Breast epithelium (tissue), 4 donors: ENCODE measurements at regions not wholly inside any gene's neighbourhood (a gene's known extent, or its start where the extent isn't known, plus 50 kb on each side); places are given as distances from the start of the nearest gene placed in this dataset.

Source experiments
- DNase-seq, 2 donors: peaks; one replicate each; pipeline ENCODE4 v3.0.0-alpha.2; 2019; ENCODE audit warnings: low spot score in 2 of 2
- H3K27ac ChIP-seq, 2 donors: fragments of 200-600 bp; sonication (generic) in 1 of 2; one replicate each; pipeline ENCODE4 v1.5.1; 2016 to 2019; ENCODE audit warnings: mild to moderate bottlenecking in 1 of 2
- H3K27me3 ChIP-seq, 2 donors: fragments of 200-600 bp; sonication (generic) in 1 of 2; one replicate each; pipeline versions ENCODE4 v1.5.1 to v1.6.0; 2017 to 2019; ENCODE audit warnings: control low read depth in 1 of 2, mild to moderate bottlenecking in 1 of 2
- H3K36me3 ChIP-seq: fragments of 200-600 bp; one replicate; pipeline ENCODE4 v1.5.1; 2019
- H3K4me1 ChIP-seq, 2 donors: fragments of 200-600 bp; sonication (generic); one replicate each; pipeline ENCODE4 v1.5.1; 2016 to 2019; ENCODE audit warnings: control low read depth in 1 of 2
- H3K4me3 ChIP-seq, 3 donors: fragments of 200-600 bp; sonication (generic); 1 replicate in 2 of 3; 2 replicates in 1 of 3; pipeline ENCODE4 v1.5.1; 2016 to 2019; ENCODE audit warnings: mild to moderate bottlenecking in 3 of 3, moderate library complexity in 2 of 3
- H3K9me3 ChIP-seq, 2 donors: fragments of 200-600 bp; sonication (generic) in 1 of 2; one replicate each; pipeline ENCODE4 v1.5.1; 2016 to 2019; ENCODE audit warnings: control low read depth in 1 of 2
- POLR2A ChIP-seq: fragments of 450-650 bp; IDR thresholded peaks from one replicate; pipeline ENCODE4 v1.6.1; 2016; ENCODE audit warnings: antibody characterized with exemption, mild to moderate bottlenecking, moderate library complexity
- POLR2AphosphoS5 ChIP-seq, 3 donors: sonication (generic); formaldehyde crosslinking; IDR thresholded peaks; one replicate each; pipeline ENCODE4 v1.6.1; 2017; ENCODE audit warnings: antibody characterized with exemption in 3 of 3
- intact Hi-C: fragments of 100-400 bp; cut with DNase I; formaldehyde crosslinking; loops from one replicate; pipeline ENCODE4 v1.15.1; 2023; ENCODE audit warnings: low total_unique reads
- TF ChIP-seq, protein P1 (sequence below), 3 donors: fragments of 450-650 bp; IDR thresholded peaks; one replicate each; pipeline ENCODE4 v1.5.1; 2016 to 2017; ENCODE audit warnings: antibody characterized with exemption in 3 of 3, mild to moderate bottlenecking in 3 of 3, moderate library complexity in 3 of 3

DNA sequence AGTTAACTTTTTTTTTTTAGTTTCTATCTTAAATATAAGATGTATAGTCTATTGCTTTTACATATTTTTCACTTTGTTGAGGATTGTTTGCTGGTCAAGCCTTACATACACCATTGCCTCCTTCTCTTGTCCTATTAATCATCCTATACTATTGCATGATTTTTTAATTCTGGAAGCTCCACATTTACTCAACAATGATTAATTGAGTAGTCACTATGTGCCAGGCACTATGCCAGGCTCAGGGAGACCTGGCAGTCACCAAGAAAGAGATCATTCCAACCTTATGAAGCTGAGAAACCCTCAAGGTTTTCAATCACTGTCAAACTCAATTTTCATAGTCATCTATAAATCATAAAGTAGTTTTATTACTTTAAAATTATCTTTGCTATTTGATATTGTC is 626.2 kb downstream of the IGSF11 start:
- intact Hi-C loops: no loop called here
- H3K27me3 ChIP-seq: no peaks in the 10 kb centered on the region
- H3K36me3 ChIP-seq: no peaks in the 10 kb centered on the region
- H3K4me1 ChIP-seq: no peaks in the 10 kb centered on the region
- TF ChIP-seq POLR2A (no peak), POLR2AphosphoS5 (IDR thresholded peaks at IDR 0.05) (no peak)
- TF ChIP-seq, protein P1, sequence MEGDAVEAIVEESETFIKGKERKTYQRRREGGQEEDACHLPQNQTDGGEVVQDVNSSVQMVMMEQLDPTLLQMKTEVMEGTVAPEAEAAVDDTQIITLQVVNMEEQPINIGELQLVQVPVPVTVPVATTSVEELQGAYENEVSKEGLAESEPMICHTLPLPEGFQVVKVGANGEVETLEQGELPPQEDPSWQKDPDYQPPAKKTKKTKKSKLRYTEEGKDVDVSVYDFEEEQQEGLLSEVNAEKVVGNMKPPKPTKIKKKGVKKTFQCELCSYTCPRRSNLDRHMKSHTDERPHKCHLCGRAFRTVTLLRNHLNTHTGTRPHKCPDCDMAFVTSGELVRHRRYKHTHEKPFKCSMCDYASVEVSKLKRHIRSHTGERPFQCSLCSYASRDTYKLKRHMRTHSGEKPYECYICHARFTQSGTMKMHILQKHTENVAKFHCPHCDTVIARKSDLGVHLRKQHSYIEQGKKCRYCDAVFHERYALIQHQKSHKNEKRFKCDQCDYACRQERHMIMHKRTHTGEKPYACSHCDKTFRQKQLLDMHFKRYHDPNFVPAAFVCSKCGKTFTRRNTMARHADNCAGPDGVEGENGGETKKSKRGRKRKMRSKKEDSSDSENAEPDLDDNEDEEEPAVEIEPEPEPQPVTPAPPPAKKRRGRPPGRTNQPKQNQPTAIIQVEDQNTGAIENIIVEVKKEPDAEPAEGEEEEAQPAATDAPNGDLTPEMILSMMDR (IDR thresholded peaks at IDR 0.05): no peak
- H3K4me3 ChIP-seq: no peak overlapping the region
- no peak for DNase-seq
- no peak overlapping the region for H3K27ac ChIP-seq
- no peaks in the 10 kb centered on the region for H3K9me3 ChIP-seq

DNA sequence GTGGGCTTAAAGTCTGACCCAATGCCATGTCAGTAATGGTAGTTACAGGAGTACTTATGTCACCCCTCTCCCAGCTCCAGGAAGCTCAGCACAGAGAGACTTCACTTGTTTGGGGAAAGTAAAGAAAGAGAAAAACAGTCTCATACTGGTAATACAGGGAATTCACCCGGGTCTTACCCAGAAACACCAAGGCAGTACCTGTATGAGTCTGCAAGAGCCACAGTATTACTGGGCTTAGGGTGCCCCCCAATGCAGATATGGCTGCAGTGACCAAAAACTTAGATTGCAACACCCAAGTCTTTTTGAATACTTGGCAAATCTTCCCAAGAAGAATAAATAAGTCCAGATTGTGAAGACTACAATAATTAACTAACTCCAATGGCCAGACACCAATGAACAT is 622.1 kb downstream of the IGSF11 start:
- Histone ChIP-seq H3K27ac (no peak overlapping the region), H3K9me3 (peaks cover 0 to 7% of the 10 kb centered on the region in 2 donors), H3K36me3 (no peaks in the 10 kb centered on the region), H3K4me1 (no peaks in the 10 kb centered on the region), H3K4me3 (no peak overlapping the region), H3K27me3 (no peaks in the 10 kb centered on the region)
- TF ChIP-seq POLR2A (no peak), POLR2AphosphoS5 (IDR thresholded peaks at IDR 0.05) (no peak)
- TF ChIP-seq, protein P1 (IDR thresholded peaks at IDR 0.05): no peak
- DNase-seq: no peak
- intact Hi-C loops: loop anchor here (5.0 kb wide), 1 partner anchor 1025 kb away; no protein-coding TSS in a partner anchor

DNA sequence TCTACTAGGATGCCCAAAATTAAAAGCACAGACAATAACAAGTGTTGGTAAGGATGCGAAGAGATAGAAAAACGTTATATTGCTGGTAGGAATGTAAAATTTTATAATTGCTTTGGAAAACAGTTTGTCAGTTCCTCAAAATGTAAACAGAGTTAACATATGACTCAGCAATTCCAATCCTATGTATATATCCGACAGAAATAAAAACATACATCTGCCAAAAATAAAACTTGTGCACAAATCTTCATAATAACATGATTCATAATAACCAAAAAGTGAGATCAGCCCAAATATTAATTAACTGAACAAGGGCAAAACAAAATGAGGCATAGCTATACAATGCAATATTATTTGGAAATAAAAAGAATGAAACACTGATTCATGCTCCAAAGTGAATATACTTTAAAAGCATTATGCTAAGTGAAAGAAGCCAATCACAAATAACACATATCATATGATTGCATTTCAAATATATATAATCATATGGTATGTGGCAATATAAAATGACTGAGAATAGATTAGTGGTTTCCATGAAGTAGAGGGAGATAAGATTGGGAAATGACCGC is 609.3 kb downstream of the IGSF11 start:
- intact Hi-C loops: no loop called here
- H3K36me3 ChIP-seq: no peaks in the 10 kb centered on the region
- no peak overlapping the region for H3K4me3 ChIP-seq
- H3K27ac ChIP-seq: no peak overlapping the region
- H3K27me3 ChIP-seq: no peaks in the 10 kb centered on the region
- no peak for DNase-seq
- H3K4me1 ChIP-seq: no peaks in the 10 kb centered on the region
- TF ChIP-seq POLR2A: no peak
- no peak for TF ChIP-seq POLR2AphosphoS5 (IDR thresholded peaks at IDR 0.05)
- TF ChIP-seq, protein P1 (IDR thresholded peaks at IDR 0.05): no peak
- H3K9me3 ChIP-seq: no peaks in the 10 kb centered on the region

DNA sequence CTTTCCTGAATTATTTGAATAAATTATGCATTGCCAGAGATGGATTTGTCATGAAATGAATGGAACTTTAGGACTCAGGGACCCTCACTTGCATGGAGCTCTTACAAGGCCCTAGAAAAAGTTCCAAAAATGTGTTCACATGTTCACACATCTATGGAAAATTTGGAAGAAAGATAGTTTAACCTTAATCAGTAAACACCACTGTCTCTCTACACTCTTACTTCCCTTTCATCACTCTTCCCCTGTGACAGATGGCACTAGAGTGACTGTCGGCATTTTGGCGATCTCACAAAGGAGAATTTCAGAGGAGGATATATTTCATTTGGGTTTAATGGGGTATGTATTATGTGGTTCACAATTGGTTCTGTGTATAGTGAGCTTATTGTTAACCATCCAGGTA is 600.8 kb downstream of the IGSF11 start:
- Histone ChIP-seq H3K36me3 (no peaks in the 10 kb centered on the region), H3K27me3 (no peaks in the 10 kb centered on the region), H3K4me3 (no peak overlapping the region), H3K4me1 (no peaks in the 10 kb centered on the region), H3K27ac (no peak overlapping the region), H3K9me3 (no peaks in the 10 kb centered on the region)
- TF ChIP-seq, protein P1 (IDR thresholded peaks at IDR 0.05): no peak
- TF ChIP-seq POLR2AphosphoS5 (IDR thresholded peaks at IDR 0.05): no peak
- TF ChIP-seq POLR2A: no peak
- intact Hi-C loops: no loop called here
- DNase-seq: no peak

DNA sequence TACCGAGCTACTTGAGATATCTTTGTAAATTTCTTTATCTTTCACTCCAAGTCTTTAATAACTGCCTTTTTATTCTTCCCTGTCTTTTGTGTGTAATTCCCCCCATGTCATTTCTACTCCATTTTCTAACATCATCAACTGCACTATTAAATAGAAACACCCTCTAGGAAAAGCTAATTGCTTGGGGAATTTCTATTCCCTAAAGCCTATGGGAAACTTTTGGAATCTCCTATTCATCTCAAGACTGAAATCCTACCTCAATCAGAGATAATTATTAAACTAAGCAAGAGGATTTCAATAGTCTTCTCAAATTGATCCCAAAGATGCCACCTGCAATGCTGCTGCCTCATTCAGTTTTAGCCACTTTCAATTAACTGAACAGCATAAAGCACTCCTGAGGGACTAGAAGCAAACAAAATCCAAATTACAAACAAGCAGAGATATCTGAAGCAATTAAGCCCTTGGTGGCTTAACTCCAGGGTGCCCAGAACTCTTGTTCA is 598.7 kb downstream of the IGSF11 start:
- intact Hi-C loops: no loop called here
- Histone ChIP-seq H3K4me1 (no peaks in the 10 kb centered on the region), H3K27ac (no peak overlapping the region), H3K27me3 (no peaks in the 10 kb centered on the region), H3K4me3 (no peak overlapping the region), H3K36me3 (no peaks in the 10 kb centered on the region), H3K9me3 (no peaks in the 10 kb centered on the region)
- DNase-seq: no peak
- TF ChIP-seq POLR2A (no peak), POLR2AphosphoS5 (IDR thresholded peaks at IDR 0.05) (no peak)
- TF ChIP-seq, protein P1 (IDR thresholded peaks at IDR 0.05): no peak
